K562 (cell line): ENCODE measurements at regions not wholly inside any gene's neighbourhood (a gene's known extent, or its start where the extent isn't known, plus 50 kb on each side); places are given as distances from the start of the nearest gene placed in this dataset.

Experiments
- ATAC-seq: fragments of 200-7000 bp; cut with Tn5 transposase; 3 replicates; pipeline ENCODE4 v1.9.1; 2020; ENCODE audit warnings: moderate library complexity
- BruUV-seq: library from RNA; stranded (reverse); fragments of 400-500 nt; replicated peaks from 2 replicates; lab custom pipeline; 2021; lab: Mats Ljungman, UMichigan
- CTCF ChIA-PET: fragments of 300-600 bp; formaldehyde crosslinking; extraction: SDS; loops from one replicate; lab custom pipeline; 2021; ENCODE audit warnings: low intra/inter-chr PET ratio; lab: Yijun Ruan, JAX
- POLR2A ChIA-PET: fragments of 300-600, 350-650 bp; sonication (Branson Sonifier 250); formaldehyde crosslinking; extraction: SDS; loops from one replicate; lab custom pipeline; 2021; ENCODE audit warnings: antibody characterized with exemption, inconsistent platforms; lab: Yijun Ruan, JAX
- DNase-seq, 4 experiments: peaks; one replicate each; pipeline versions ENCODE4 v3.0.0 to v3.0.0-alpha.2; 2011 to 2018; ENCODE audit warnings: low spot score in 3 of 4, mixed read lengths in 3 of 4; ENCODE audit errors: extremely low read depth in 1 of 4
- FAIRE-seq: peaks from 2 replicates; lab custom pipeline; 2011; peaks lifted over from hg19 to GRCh38; lab: Jason Lieb, UNC
- H2AFZ ChIP-seq: 2 replicates; pipeline ENCODE4 v1.6.0; 2011; ENCODE audit warnings: low read depth, low read length, control low read depth, inconsistent platforms
- H3K27ac ChIP-seq: fragments of 200-600 bp; 3 replicates; pipeline ENCODE4 v1.8.0; 2011; ENCODE audit warnings: low read depth, mild to moderate bottlenecking, control low read depth, inconsistent platforms, low read length, moderate library complexity, mixed read lengths; ENCODE audit errors: extremely low read depth
- H3K27me3 ChIP-seq, 2 experiments: fragments of 300-600 bp in 1 of 2; 2 replicates in 1 of 2; 3 replicates in 1 of 2; pipeline versions ENCODE4 v1.6.0 to v1.8.0; 2011; ENCODE audit warnings: inconsistent platforms in 2 of 2, low read length in 2 of 2, mild to moderate bottlenecking in 1 of 2, mixed read lengths in 1 of 2, moderate library complexity in 1 of 2; ENCODE audit not compliant: control insufficient read depth in 2 of 2, insufficient read depth in 2 of 2
- H3K36me3 ChIP-seq: fragments of 300-600 bp; 3 replicates; pipeline ENCODE4 v1.8.0; 2011; ENCODE audit warnings: mild to moderate bottlenecking, low read length, inconsistent platforms; ENCODE audit not compliant: control insufficient read depth, insufficient read depth
- H3K4me1 ChIP-seq, 2 experiments: fragments of 200-600 bp in 1 of 2; replicated peaks in 1 of 2; 2 replicates in 1 of 2; 3 replicates in 1 of 2; pipeline versions ENCODE4 v1.5.1 to v1.8.0; 2011; ENCODE audit warnings: inconsistent platforms in 2 of 2, low read length in 2 of 2, mild to moderate bottlenecking in 1 of 2, mixed read lengths in 1 of 2, moderate library complexity in 1 of 2; ENCODE audit not compliant: control insufficient read depth in 2 of 2, insufficient read depth in 2 of 2
- H3K4me2 ChIP-seq: 2 replicates; pipeline ENCODE4 v1.6.1; 2011; ENCODE audit warnings: low read length, control low read depth, inconsistent platforms, mixed read lengths; ENCODE audit not compliant: insufficient read depth
- H3K4me3 ChIP-seq: fragments of 200-600 bp; sonication (generic), shearing (Covaris generic); 2 replicates; pipeline ENCODE4 v1.5.1; 2016; ENCODE audit warnings: control low read depth, inconsistent platforms
- H3K79me2 ChIP-seq: fragments of 200-600 bp; 3 replicates; pipeline ENCODE4 v1.8.0; 2011; ENCODE audit warnings: low read length, inconsistent platforms; ENCODE audit not compliant: control insufficient read depth, insufficient read depth
- H3K9ac ChIP-seq, 2 experiments: 2 replicates each; pipeline versions ENCODE4 v1.6.0 to v1.6.1; 2011; ENCODE audit warnings: low read depth in 2 of 2, low read length in 2 of 2, control low read depth in 1 of 2, inconsistent platforms in 1 of 2, mild to moderate bottlenecking in 1 of 2, mixed read lengths in 1 of 2; ENCODE audit not compliant: insufficient read depth in 1 of 2
- H3K9me1 ChIP-seq: one replicate; pipeline ENCODE4 v1.6.0; 2011; ENCODE audit warnings: inconsistent platforms, mild to moderate bottlenecking, low read length, moderate library complexity; ENCODE audit not compliant: control insufficient read depth, insufficient read depth
- H3K9me3 ChIP-seq: replicated peaks from 2 replicates; pipeline ENCODE4 v1.5.1; 2011; ENCODE audit warnings: low read depth, low read length, inconsistent platforms; ENCODE audit not compliant: control insufficient read depth, insufficient read depth
- H4K20me1 ChIP-seq: replicated peaks from 2 replicates; pipeline ENCODE4 v1.6.1; 2011; ENCODE audit warnings: low read length, inconsistent platforms, mixed read lengths; ENCODE audit not compliant: control insufficient read depth, insufficient read depth
- ARNT ChIP-seq, 2 experiments: fragments of 450-650 bp; IDR thresholded peaks; 2 replicates each; pipeline ENCODE4 v1.6.1; 2016; ENCODE audit warnings: mild to moderate bottlenecking in 1 of 2
- CHD4 ChIP-seq: fragments of 200-600 bp; sonication (generic); IDR thresholded peaks from 3 replicates; pipeline ENCODE4 v1.6.1; 2012; ENCODE audit warnings: low read depth, mild to moderate bottlenecking, mixed read lengths, low read length, inconsistent platforms; ENCODE audit not compliant: insufficient read depth, insufficient replicate concordance, poor library complexity, severe bottlenecking
- DEAF1 ChIP-seq: fragments of 450-650 bp; formaldehyde crosslinking; IDR thresholded peaks from 2 replicates; pipeline ENCODE4 v1.4.0; 2020; ENCODE audit warnings: mild to moderate bottlenecking, moderate library complexity
- ELK3 ChIP-seq: fragments of 450-650 bp; formaldehyde crosslinking; IDR thresholded peaks from 2 replicates; pipeline ENCODE4 v1.4.0; 2020; ENCODE audit warnings: mild to moderate bottlenecking
- ETS2 ChIP-seq: IDR thresholded peaks from 2 replicates; pipeline ENCODE4 v1.6.1; 2016; ENCODE audit warnings: borderline replicate concordance, missing genetic modification characterization, mild to moderate bottlenecking, moderate library complexity, missing compliant biosample characterization; ENCODE audit not compliant: poor library complexity, severe bottlenecking
- HMBOX1 ChIP-seq: sonication (generic); IDR thresholded peaks from 2 replicates; pipeline ENCODE4 v1.6.1; 2016
- MNT ChIP-seq, 2 experiments: fragments of 450-650 bp; conservative IDR thresholded peaks; 2 replicates each; pipeline ENCODE4 v1.6.1; 2017; ENCODE audit warnings: mild to moderate bottlenecking in 2 of 2, moderate library complexity in 2 of 2
- MTA1 ChIP-seq: fragments of 450-650 bp; IDR thresholded peaks from 2 replicates; pipeline ENCODE4 v1.6.1; 2017; ENCODE audit warnings: borderline replicate concordance
- RBM14 ChIP-seq: fragments of 200-400 bp; formaldehyde crosslinking; IDR thresholded peaks from 2 replicates; pipeline ENCODE4 v1.6.1; 2018; ENCODE audit warnings: low read depth, mild to moderate bottlenecking, low read length, moderate library complexity, borderline replicate concordance; ENCODE audit not compliant: insufficient read depth
- SMARCC2 ChIP-seq: fragments of 450-650 bp; IDR thresholded peaks from 2 replicates; pipeline ENCODE4 v1.6.1; 2017; ENCODE audit warnings: antibody characterized with exemption, moderate library complexity, mild to moderate bottlenecking, low read depth
- SMC3 ChIP-seq: conservative IDR thresholded peaks from 2 replicates; pipeline ENCODE4 v1.6.1; 2011; ENCODE audit warnings: low read depth, low read length, improper control_type of control experiment; ENCODE audit not compliant: insufficient read depth
- ZNF347 ChIP-seq: fragments of 450-650 bp; formaldehyde crosslinking; IDR thresholded peaks from 2 replicates; pipeline ENCODE4 v1.4.0; 2020; ENCODE audit warnings: low read depth, mild to moderate bottlenecking, moderate library complexity
- WGBS: fragments of 100-300 bp; shearing (Covaris generic); methylation state at CpG from one replicate; pipeline ENCODE4 v1.1.6; 2016; ENCODE audit warnings: low coverage, mixed read lengths; ENCODE audit not compliant: insufficient coverage; ENCODE audit errors: missing lambda C conversion rate; 5-methylcytosine and 5-hydroxymethylcytosine counted together
- in situ Hi-C: fragments of 300-500 bp; cut with MboI; formaldehyde crosslinking; loops from 4 replicates; pipeline ENCODE4 v1.15.0; 2018; ENCODE audit warnings: inconsistent platforms, mixed read lengths
- intact Hi-C: fragments of 100-400 bp; cut with micrococcal nuclease; formaldehyde crosslinking; loops from 2 replicates; pipeline ENCODE4 v1.14.2; 2022
- TF ChIP-seq, protein P1 (sequence below): fragments of 250-450 bp; sonication (Bioruptor Pico); IDR thresholded peaks from 2 replicates; pipeline ENCODE4 v1.9.0; 2021; ENCODE audit warnings: mild to moderate bottlenecking
- TF ChIP-seq, protein P2 (sequence below): fragments of 450-650 bp; IDR thresholded peaks from 2 replicates; pipeline ENCODE4 v1.6.1; 2018; ENCODE audit warnings: mild to moderate bottlenecking, low read depth; ENCODE audit not compliant: partially characterized antibody

- H3K4me3 ChIP-seq, result no peak overlapping the region
- no peaks in the 10 kb centered on the region for H3K9me1 ChIP-seq
- H3K36me3 ChIP-seq, result no peaks in the 10 kb centered on the region
- no peaks in the 10 kb centered on the region for H3K4me1 ChIP-seq
- no peaks in the 10 kb centered on the region for H3K9me3 ChIP-seq
- BruUV-seq, result no TSS peak
- H4K20me1 ChIP-seq, result no peaks in the 10 kb centered on the region
- no peak for ATAC-seq
- CTCF ChIA-PET, result no interaction called here
- no peak overlapping the region for H3K9ac ChIP-seq
- FAIRE-seq, result no peak
- H2AFZ ChIP-seq, result no peak overlapping the region
- WGBS, result 0% methylated on average over 3 of the region's 3 CpGs
- H3K27ac ChIP-seq, result no peak overlapping the region
- POLR2A ChIA-PET, result no interaction called here
- H3K4me2 ChIP-seq, result no peak overlapping the region
- intact Hi-C loops, result no loop called here
- in situ Hi-C loops, result no loop called here
- H3K79me2 ChIP-seq, result no peaks in the 10 kb centered on the region
- no peaks in the 10 kb centered on the region for H3K27me3 ChIP-seq
- no peak for DNase-seq
- TF ChIP-seq ZNF347 (CRISPR knock-in tag) (no peak), SMARCC2 (no peak), CHD4 (no peak), DEAF1 (no peak), MNT (conservative IDR thresholded peaks at IDR 0.05) (no peak), ELK3 (CRISPR knock-in tag) (no peak), ETS2 (no peak), MTA1 (no peak), HMBOX1 (no peak), SMC3 (no peak), RBM14 (no peak), ARNT (IDR thresholded peaks at IDR 0.05) (no peak)
- TF ChIP-seq, protein P1, sequence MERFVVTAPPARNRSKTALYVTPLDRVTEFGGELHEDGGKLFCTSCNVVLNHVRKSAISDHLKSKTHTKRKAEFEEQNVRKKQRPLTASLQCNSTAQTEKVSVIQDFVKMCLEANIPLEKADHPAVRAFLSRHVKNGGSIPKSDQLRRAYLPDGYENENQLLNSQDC (CRISPR knock-in tag), result no peak
- TF ChIP-seq, protein P2, sequence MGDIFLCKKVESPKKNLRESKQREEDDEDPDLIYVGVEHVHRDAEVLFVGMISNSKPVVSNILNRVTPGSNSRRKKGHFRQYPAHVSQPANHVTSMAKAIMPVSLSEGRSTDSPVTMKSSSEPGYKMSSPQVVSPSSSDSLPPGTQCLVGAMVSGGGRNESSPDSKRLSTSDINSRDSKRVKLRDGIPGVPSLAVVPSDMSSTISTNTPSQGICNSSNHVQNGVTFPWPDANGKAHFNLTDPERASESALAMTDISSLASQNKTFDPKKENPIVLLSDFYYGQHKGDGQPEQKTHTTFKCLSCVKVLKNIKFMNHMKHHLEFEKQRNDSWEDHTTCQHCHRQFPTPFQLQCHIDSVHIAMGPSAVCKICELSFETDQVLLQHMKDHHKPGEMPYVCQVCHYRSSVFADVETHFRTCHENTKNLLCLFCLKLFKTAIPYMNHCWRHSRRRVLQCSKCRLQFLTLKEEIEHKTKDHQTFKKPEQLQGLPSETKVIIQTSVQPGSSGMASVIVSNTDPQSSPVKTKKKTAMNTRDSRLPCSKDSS, result no peak
Observed at GRCh38 chr17:52744179-52744578, 585.7 kb upstream of the CA10 start.
